ENCODE measurements at regions not wholly inside any gene's neighbourhood (a gene's known extent, or its start where the extent isn't known, plus 50 kb on each side); places are given as distances from the start of the nearest gene placed in this dataset.

DNA sequence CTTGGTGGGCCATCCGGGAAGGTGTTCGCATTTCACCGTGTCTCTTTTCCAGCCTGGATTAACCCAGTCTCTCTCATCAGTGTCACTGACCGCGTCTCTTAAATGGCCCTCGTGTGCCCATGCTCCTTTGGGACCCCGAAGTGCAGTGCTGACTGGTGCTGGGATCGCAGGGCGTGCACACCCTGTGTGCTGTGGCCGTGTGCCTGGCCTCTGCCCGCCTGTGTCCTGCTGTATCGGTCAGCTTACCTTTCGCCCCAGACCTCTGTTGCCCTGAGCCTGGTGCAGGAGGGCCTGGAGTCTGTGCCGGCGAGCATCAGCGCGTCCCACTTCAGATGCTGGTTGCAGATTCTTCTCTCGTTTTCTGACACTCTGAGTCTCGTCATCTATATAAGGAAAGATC, 68.3 kb upstream of the HGFAC start:
- peaks cover 0 to 24% (median 0%) of the 10 kb centered on the region in 7 donors for H3K27me3 ChIP-seq (replicated peaks in 1 of 7)
- H3K9me3 ChIP-seq: no peaks in the 10 kb centered on the region
- peaks cover 32 to 61% (median 50%) of the 10 kb centered on the region in 6 donors for H3K4me1 ChIP-seq
- peak overlapping the region in 5 of 8 donors; percentile 44 to 79 (median 63) for H3K27ac ChIP-seq
- peak overlapping the region in 1 of 8 donors; percentile 44 for H3K4me3 ChIP-seq
- TF ChIP-seq POLR2A (IDR thresholded peaks at IDR 0.05) (no peak), POLR2AphosphoS5 (IDR thresholded peaks at IDR 0.05) (no peak)
- TF ChIP-seq, protein P1, sequence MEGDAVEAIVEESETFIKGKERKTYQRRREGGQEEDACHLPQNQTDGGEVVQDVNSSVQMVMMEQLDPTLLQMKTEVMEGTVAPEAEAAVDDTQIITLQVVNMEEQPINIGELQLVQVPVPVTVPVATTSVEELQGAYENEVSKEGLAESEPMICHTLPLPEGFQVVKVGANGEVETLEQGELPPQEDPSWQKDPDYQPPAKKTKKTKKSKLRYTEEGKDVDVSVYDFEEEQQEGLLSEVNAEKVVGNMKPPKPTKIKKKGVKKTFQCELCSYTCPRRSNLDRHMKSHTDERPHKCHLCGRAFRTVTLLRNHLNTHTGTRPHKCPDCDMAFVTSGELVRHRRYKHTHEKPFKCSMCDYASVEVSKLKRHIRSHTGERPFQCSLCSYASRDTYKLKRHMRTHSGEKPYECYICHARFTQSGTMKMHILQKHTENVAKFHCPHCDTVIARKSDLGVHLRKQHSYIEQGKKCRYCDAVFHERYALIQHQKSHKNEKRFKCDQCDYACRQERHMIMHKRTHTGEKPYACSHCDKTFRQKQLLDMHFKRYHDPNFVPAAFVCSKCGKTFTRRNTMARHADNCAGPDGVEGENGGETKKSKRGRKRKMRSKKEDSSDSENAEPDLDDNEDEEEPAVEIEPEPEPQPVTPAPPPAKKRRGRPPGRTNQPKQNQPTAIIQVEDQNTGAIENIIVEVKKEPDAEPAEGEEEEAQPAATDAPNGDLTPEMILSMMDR (IDR thresholded peaks at IDR 0.05 in 8 of 11, conservative IDR thresholded peaks at IDR 0.05 in 3 of 11): no peak
- intact Hi-C loops (cut with DNase I; ENCODE audit: low total_unique reads): no loop called here
- WGBS, 5 donors: 92 to 97% (median 93%) methylated on average over 18 to 19 of the region's 19 CpGs
- DNase-seq: no peak
- peaks cover 0 to 5% (median 0%) of the 10 kb centered on the region in 6 donors for H3K36me3 ChIP-seq

DNA sequence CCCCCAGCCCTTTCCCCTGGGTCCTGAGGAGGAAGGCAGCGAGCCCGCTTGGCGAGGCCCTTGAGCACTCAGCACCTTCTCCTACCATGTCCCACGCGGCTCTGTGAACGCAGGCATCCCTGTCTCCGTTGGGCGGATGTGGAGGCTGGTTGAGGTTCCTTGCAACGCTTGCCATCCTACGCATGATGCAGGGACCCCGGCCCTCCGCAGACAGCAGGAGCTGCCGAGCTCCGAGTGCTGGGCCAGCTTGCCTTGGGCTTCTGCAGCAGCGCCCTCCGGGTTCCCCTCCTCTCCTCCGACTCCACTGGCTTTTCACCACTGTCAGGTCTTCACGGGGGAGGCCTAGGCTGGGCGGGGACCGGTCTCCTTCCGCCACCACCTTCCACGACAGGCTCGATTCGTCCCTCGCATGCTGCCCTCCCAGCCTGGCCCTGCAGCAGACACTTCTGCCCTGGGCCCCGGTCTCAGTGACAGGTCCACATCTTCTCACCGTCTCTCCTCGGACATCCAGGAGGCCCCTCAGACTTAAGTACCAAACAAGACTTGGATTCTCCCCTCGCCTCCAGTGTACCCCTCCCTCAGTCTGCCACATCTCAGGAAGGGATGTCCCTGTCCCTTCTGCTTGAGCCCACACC, 67.6 kb upstream of the HGFAC start:
- Histone ChIP-seq H3K27me3 (replicated peaks in 1 of 7) (peaks cover 0 to 19% (median 0%) of the 10 kb centered on the region in 7 donors), H3K4me3 (no peak overlapping the region), H3K4me1 (peaks cover 32 to 56% (median 45%) of the 10 kb centered on the region in 6 donors), H3K36me3 (peaks cover 0 to 5% (median 0%) of the 10 kb centered on the region in 6 donors), H3K27ac (no peak overlapping the region), H3K9me3 (peaks cover 0 to 2% (median under 1%) of the 10 kb centered on the region in 8 donors)
- DNase-seq: peak; percentile 74
- TF ChIP-seq POLR2A (IDR thresholded peaks at IDR 0.05) (no peak), POLR2AphosphoS5 (IDR thresholded peaks at IDR 0.05) (no peak)
- TF ChIP-seq, protein P1 (IDR thresholded peaks at IDR 0.05 in 8 of 11, conservative IDR thresholded peaks at IDR 0.05 in 3 of 11): no peak
- 94 to 98% (median 96%) methylated on average over 29 of the region's 29 CpGs for WGBS, 5 donors
- intact Hi-C loops (cut with DNase I; ENCODE audit: low total_unique reads): no loop called here

GRCh38 chr4:3374667-3375066, 67.1 kb upstream of the HGFAC start:
- Histone ChIP-seq H3K27me3 (replicated peaks in 1 of 7) (peaks cover 0 to 14% (median 0%) of the 10 kb centered on the region in 7 donors), H3K9me3 (peaks cover 0 to 8% (median 5%) of the 10 kb centered on the region in 8 donors), H3K36me3 (peaks cover 0 to 5% (median 0%) of the 10 kb centered on the region in 6 donors), H3K27ac (no peak overlapping the region), H3K4me1 (peaks cover 27 to 50% (median 40%) of the 10 kb centered on the region in 6 donors), H3K4me3 (no peak overlapping the region)
- no peak for TF ChIP-seq POLR2AphosphoS5 (IDR thresholded peaks at IDR 0.05)
- TF ChIP-seq POLR2A (IDR thresholded peaks at IDR 0.05): no peak
- TF ChIP-seq, protein P1 (IDR thresholded peaks at IDR 0.05 in 8 of 11, conservative IDR thresholded peaks at IDR 0.05 in 3 of 11): no peak
- peak; percentile 68 for DNase-seq
- intact Hi-C loops (cut with DNase I; ENCODE audit: low total_unique reads): no loop called here
- 83 to 95% (median 89%) methylated on average over 11 of the region's 11 CpGs for WGBS, 5 donors

- WGBS, 5 donors: 78 to 94% (median 91%) methylated on average over 7 of the region's 7 CpGs
- Histone ChIP-seq H3K27me3 (replicated peaks in 1 of 7) (peaks cover 0 to 14% (median 0%) of the 10 kb centered on the region in 7 donors), H3K27ac (no peak overlapping the region), H3K4me3 (no peak overlapping the region), H3K36me3 (peaks cover 0 to 5% (median 0%) of the 10 kb centered on the region in 6 donors), H3K4me1 (peaks cover 16 to 40% (median 30%) of the 10 kb centered on the region in 6 donors), H3K9me3 (peaks cover 0 to 18% (median 16%) of the 10 kb centered on the region in 8 donors)
- no peak for DNase-seq
- intact Hi-C loops (cut with DNase I; ENCODE audit: low total_unique reads): no loop called here
- TF ChIP-seq, protein P1 (IDR thresholded peaks at IDR 0.05 in 8 of 11, conservative IDR thresholded peaks at IDR 0.05 in 3 of 11): no peak
- TF ChIP-seq POLR2A (IDR thresholded peaks at IDR 0.05) (no peak), POLR2AphosphoS5 (IDR thresholded peaks at IDR 0.05) (no peak)
Measured at GRCh38 chr4:3375688-3376087, 66.1 kb upstream of the HGFAC start.

Measured in spleen (tissue), 11 donors.